GM12874 (cell line): ENCODE measurements at regions not wholly inside any gene's neighbourhood (a gene's known extent, or its start where the extent isn't known, plus 50 kb on each side); places are given as distances from the start of the nearest gene placed in this dataset.

Source experiments
- CTCF ChIP-seq: IDR thresholded peaks from 2 replicates; pipeline ENCODE4 v1.5.1; 2011; ENCODE audit warnings: low read depth, mild to moderate bottlenecking, control low read depth, low read length, moderate library complexity; ENCODE audit not compliant: insufficient read depth

DNA sequence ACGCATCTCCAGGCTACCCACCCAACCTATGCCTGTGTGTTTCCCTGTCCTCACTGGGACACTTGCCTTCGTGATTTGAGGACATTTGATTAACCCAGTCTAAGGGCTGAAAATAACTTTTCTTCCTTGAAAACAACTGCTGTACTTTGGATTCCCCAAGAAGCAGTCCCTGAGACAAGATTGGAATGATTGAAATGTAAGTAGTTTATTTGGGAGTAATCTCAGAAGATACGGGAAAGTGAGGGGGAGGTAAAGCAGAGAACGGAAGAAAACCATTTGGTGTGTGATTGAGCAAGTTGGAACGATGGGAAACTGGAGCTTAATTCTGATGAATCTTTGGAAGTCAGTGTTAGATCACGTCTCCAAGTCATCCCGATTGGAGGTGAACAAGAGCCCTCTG lies 143.8 kb upstream of the LMCD1 start:
- TF ChIP-seq CTCF, result no peak

GRCh38 chr3:8359133-8359532 lies 142.5 kb upstream of the LMCD1 start:
- TF ChIP-seq CTCF, result no peak

- TF ChIP-seq CTCF, result no peak
Observed at GRCh38 chr3:8363200-8363599, 138.4 kb upstream of the LMCD1 start.

- TF ChIP-seq CTCF, result no peak
Observed at GRCh38 chr3:8365541-8365940, 136.1 kb upstream of the LMCD1 start.

DNA sequence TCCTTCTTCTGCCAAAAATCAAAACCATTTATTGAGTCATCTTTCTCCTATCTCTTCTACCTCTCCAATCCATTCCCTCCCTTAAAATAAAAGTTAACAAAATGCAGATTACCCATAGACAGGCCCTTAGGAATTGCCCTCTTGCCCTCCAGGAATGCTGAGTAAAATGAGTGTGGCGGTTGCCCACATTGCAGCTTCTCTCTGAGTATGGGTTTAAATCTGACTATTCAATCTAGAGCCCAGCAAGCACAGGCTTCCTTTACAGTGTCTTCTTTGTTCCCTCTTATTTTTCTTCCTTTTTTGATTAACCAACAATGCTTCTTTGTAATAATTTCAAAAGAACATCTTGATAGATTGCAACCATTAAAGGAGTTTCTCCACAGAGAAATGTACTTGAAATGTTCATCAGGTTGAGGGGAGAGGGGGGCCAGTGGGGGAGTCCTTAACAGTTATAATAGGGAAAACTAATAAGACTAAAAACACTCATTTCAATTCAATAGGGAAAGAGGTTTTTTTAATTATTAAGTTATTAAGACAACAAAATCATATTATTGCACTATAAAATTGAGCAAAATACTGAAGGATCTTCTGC lies 135.3 kb upstream of the LMCD1 start:
- no peak for TF ChIP-seq CTCF

DNA sequence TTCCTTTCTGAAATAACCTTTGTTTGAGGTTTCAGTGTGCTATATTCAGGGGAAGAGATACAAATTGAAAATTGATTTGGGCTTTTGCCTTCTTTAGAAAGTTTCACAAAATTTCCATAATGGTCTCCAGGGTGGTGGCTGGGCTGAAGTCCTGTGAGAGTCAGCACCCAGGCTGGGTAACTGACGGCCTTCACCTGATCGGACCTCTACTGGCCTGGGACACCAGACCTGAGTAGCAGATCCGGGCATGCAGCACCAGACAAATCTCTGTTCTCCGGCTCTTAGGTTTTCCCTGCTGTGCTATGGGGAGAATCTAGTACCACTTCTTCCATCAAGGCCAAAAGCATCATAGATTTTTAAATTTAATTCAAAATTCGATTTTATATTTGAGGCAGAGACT lies 133.0 kb upstream of the LMCD1 start:
- no peak for TF ChIP-seq CTCF

DNA sequence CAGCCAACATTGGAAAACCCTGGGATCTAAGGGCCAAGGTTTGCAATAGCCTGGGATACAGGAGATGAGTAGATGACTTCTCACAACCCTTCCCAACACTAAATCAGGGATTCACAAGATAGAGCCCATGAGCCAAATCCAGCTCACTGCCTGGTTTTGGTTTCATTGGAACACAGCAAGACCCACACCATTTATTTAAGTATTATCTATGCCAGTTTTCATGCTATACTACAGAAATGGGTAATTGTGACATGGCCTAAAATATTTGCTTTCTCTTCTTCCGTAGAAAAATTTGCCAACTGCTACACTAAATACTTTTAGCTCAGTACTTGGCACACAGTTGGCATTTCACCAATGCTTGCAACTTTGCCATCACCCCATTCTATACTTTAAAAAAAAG lies 132.0 kb upstream of the LMCD1 start:
- no peak for TF ChIP-seq CTCF
